K562 (cell line): ENCODE measurements at regions not wholly inside any gene's neighbourhood (a gene's known extent, or its start where the extent isn't known, plus 50 kb on each side); places are given as distances from the start of the nearest gene placed in this dataset.

Experiments used
- ATAC-seq: fragments of 200-7000 bp; cut with Tn5 transposase; 3 replicates; pipeline ENCODE4 v1.9.1; 2020; ENCODE audit warnings: moderate library complexity
- BruUV-seq: library from RNA; stranded (reverse); fragments of 400-500 nt; replicated peaks from 2 replicates; lab custom pipeline; 2021; lab: Mats Ljungman, UMichigan
- CTCF ChIA-PET: fragments of 300-600 bp; formaldehyde crosslinking; extraction: SDS; loops from one replicate; lab custom pipeline; 2021; ENCODE audit warnings: low intra/inter-chr PET ratio; lab: Yijun Ruan, JAX
- POLR2A ChIA-PET: fragments of 300-600, 350-650 bp; sonication (Branson Sonifier 250); formaldehyde crosslinking; extraction: SDS; loops from one replicate; lab custom pipeline; 2021; ENCODE audit warnings: antibody characterized with exemption, inconsistent platforms; lab: Yijun Ruan, JAX
- DNase-seq, 4 experiments: peaks; one replicate each; pipeline versions ENCODE4 v3.0.0 to v3.0.0-alpha.2; 2011 to 2018; ENCODE audit warnings: low spot score in 3 of 4, mixed read lengths in 3 of 4; ENCODE audit errors: extremely low read depth in 1 of 4
- FAIRE-seq: peaks from 2 replicates; lab custom pipeline; 2011; peaks lifted over from hg19 to GRCh38; lab: Jason Lieb, UNC
- H2AFZ ChIP-seq: 2 replicates; pipeline ENCODE4 v1.6.0; 2011; ENCODE audit warnings: low read depth, low read length, control low read depth, inconsistent platforms
- H3K27ac ChIP-seq: fragments of 200-600 bp; 3 replicates; pipeline ENCODE4 v1.8.0; 2011; ENCODE audit warnings: low read depth, mild to moderate bottlenecking, control low read depth, inconsistent platforms, low read length, moderate library complexity, mixed read lengths; ENCODE audit errors: extremely low read depth
- H3K27me3 ChIP-seq, 2 experiments: fragments of 300-600 bp in 1 of 2; 2 replicates in 1 of 2; 3 replicates in 1 of 2; pipeline versions ENCODE4 v1.6.0 to v1.8.0; 2011; ENCODE audit warnings: inconsistent platforms in 2 of 2, low read length in 2 of 2, mild to moderate bottlenecking in 1 of 2, mixed read lengths in 1 of 2, moderate library complexity in 1 of 2; ENCODE audit not compliant: control insufficient read depth in 2 of 2, insufficient read depth in 2 of 2
- H3K36me3 ChIP-seq: fragments of 300-600 bp; 3 replicates; pipeline ENCODE4 v1.8.0; 2011; ENCODE audit warnings: mild to moderate bottlenecking, low read length, inconsistent platforms; ENCODE audit not compliant: control insufficient read depth, insufficient read depth
- H3K4me1 ChIP-seq, 2 experiments: fragments of 200-600 bp in 1 of 2; replicated peaks in 1 of 2; 2 replicates in 1 of 2; 3 replicates in 1 of 2; pipeline versions ENCODE4 v1.5.1 to v1.8.0; 2011; ENCODE audit warnings: inconsistent platforms in 2 of 2, low read length in 2 of 2, mild to moderate bottlenecking in 1 of 2, mixed read lengths in 1 of 2, moderate library complexity in 1 of 2; ENCODE audit not compliant: control insufficient read depth in 2 of 2, insufficient read depth in 2 of 2
- H3K4me2 ChIP-seq: 2 replicates; pipeline ENCODE4 v1.6.1; 2011; ENCODE audit warnings: low read length, control low read depth, inconsistent platforms, mixed read lengths; ENCODE audit not compliant: insufficient read depth
- H3K4me3 ChIP-seq: fragments of 200-600 bp; sonication (generic), shearing (Covaris generic); 2 replicates; pipeline ENCODE4 v1.5.1; 2016; ENCODE audit warnings: control low read depth, inconsistent platforms
- H3K79me2 ChIP-seq: fragments of 200-600 bp; 3 replicates; pipeline ENCODE4 v1.8.0; 2011; ENCODE audit warnings: low read length, inconsistent platforms; ENCODE audit not compliant: control insufficient read depth, insufficient read depth
- H3K9ac ChIP-seq, 2 experiments: 2 replicates each; pipeline versions ENCODE4 v1.6.0 to v1.6.1; 2011; ENCODE audit warnings: low read depth in 2 of 2, low read length in 2 of 2, control low read depth in 1 of 2, inconsistent platforms in 1 of 2, mild to moderate bottlenecking in 1 of 2, mixed read lengths in 1 of 2; ENCODE audit not compliant: insufficient read depth in 1 of 2
- H3K9me1 ChIP-seq: one replicate; pipeline ENCODE4 v1.6.0; 2011; ENCODE audit warnings: inconsistent platforms, mild to moderate bottlenecking, low read length, moderate library complexity; ENCODE audit not compliant: control insufficient read depth, insufficient read depth
- H3K9me3 ChIP-seq: replicated peaks from 2 replicates; pipeline ENCODE4 v1.5.1; 2011; ENCODE audit warnings: low read depth, low read length, inconsistent platforms; ENCODE audit not compliant: control insufficient read depth, insufficient read depth
- H4K20me1 ChIP-seq: replicated peaks from 2 replicates; pipeline ENCODE4 v1.6.1; 2011; ENCODE audit warnings: low read length, inconsistent platforms, mixed read lengths; ENCODE audit not compliant: control insufficient read depth, insufficient read depth
- CEBPZ ChIP-seq: fragments of 150-350 bp; IDR thresholded peaks from 2 replicates; pipeline ENCODE4 v1.6.1; 2014; ENCODE audit warnings: low read depth, mild to moderate bottlenecking, low read length, borderline replicate concordance
- GABPA ChIP-seq: fragments of 200-800 bp; sonication (Bioruptor generic); conservative IDR thresholded peaks from 2 replicates; pipeline ENCODE4 v1.6.1; 2016; ENCODE audit warnings: low read depth, missing genetic modification characterization, missing compliant biosample characterization
- HMG20B ChIP-seq: fragments of 250-450 bp; sonication (Bioruptor Pico); IDR thresholded peaks from 2 replicates; pipeline ENCODE4 v1.5.0; 2021; ENCODE audit warnings: mild to moderate bottlenecking
- MCM3 ChIP-seq: fragments of 450-650 bp; IDR thresholded peaks from 2 replicates; pipeline ENCODE4 v1.6.1; 2016
- MLX ChIP-seq, 2 experiments: fragments of 450-650 bp in 1 of 2; sonication (generic) in 1 of 2; formaldehyde crosslinking; conservative IDR thresholded peaks; 2 replicates each; pipeline versions ENCODE4 v1.4.0 to v1.8.1; 2020 to 2022; ENCODE audit warnings: mild to moderate bottlenecking in 1 of 2, missing genetic modification reagents in 1 of 2
- RBM17 ChIP-seq: fragments of 200-400 bp; formaldehyde crosslinking; IDR thresholded peaks from 2 replicates; pipeline ENCODE4 v1.6.1; 2017; ENCODE audit warnings: low read depth, mild to moderate bottlenecking, low read length, borderline replicate concordance
- SOX6 ChIP-seq: fragments of 450-650 bp; IDR thresholded peaks from 2 replicates; pipeline ENCODE4 v1.6.1; 2014; ENCODE audit warnings: mild to moderate bottlenecking
- ZMIZ1 ChIP-seq, 2 experiments: fragments of 150-350 bp in 1 of 2; IDR thresholded peaks; 2 replicates each; pipeline ENCODE4 v1.6.1; 2012 to 2016; ENCODE audit warnings: low read depth in 2 of 2, low read length in 2 of 2, mild to moderate bottlenecking in 1 of 2, moderate library complexity in 1 of 2
- ZNF23 ChIP-seq: fragments of 250-450 bp; sonication (Bioruptor Pico); IDR thresholded peaks from 2 replicates; pipeline ENCODE4 v1.4.0; 2020; ENCODE audit warnings: mild to moderate bottlenecking
- ZNF444 ChIP-seq: fragments of 250-450 bp; sonication (Bioruptor Pico); IDR thresholded peaks from 2 replicates; pipeline ENCODE4 v1.4.0; 2020; ENCODE audit warnings: mild to moderate bottlenecking, moderate library complexity
- ZNF785 ChIP-seq: fragments of 250-450 bp; sonication (Bioruptor Pico); IDR thresholded peaks from 2 replicates; pipeline ENCODE4 v1.4.0; 2020; ENCODE audit warnings: mild to moderate bottlenecking
- WGBS: fragments of 100-300 bp; shearing (Covaris generic); methylation state at CpG from one replicate; pipeline ENCODE4 v1.1.6; 2016; ENCODE audit warnings: low coverage, mixed read lengths; ENCODE audit not compliant: insufficient coverage; ENCODE audit errors: missing lambda C conversion rate; 5-methylcytosine and 5-hydroxymethylcytosine counted together
- in situ Hi-C: fragments of 300-500 bp; cut with MboI; formaldehyde crosslinking; loops from 4 replicates; pipeline ENCODE4 v1.15.0; 2018; ENCODE audit warnings: inconsistent platforms, mixed read lengths
- intact Hi-C: fragments of 100-400 bp; cut with micrococcal nuclease; formaldehyde crosslinking; loops from 2 replicates; pipeline ENCODE4 v1.14.2; 2022
- TF ChIP-seq, protein P1 (sequence below): fragments of 450-650 bp; formaldehyde crosslinking; IDR thresholded peaks from 2 replicates; pipeline ENCODE4 v1.4.0; 2022; ENCODE audit warnings: missing genetic modification characterization
- TF ChIP-seq, protein P2 (sequence below): fragments of 450-650 bp; formaldehyde crosslinking; IDR thresholded peaks from 2 replicates; pipeline ENCODE4 v1.4.0; 2022; ENCODE audit warnings: missing genetic modification characterization

DNA sequence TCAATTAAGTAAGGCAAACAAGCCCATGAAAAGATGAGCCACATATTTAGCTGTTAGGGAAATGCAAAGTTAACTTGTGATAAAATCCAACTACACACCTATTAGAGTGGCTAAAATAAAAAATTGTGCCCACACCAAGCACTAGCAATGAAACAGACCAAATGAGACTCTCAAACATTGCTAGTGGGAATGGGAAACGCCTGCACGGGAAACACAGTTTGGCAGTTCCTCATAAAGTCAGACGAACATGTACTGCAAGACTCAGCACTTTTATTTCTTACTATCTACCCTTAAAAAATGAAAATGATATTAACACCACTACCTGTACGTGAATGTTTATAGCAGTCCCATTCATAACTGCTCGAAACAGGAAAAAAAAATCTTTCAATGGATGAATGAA lies 392.1 kb upstream of the NOX3 start:
- H3K9ac ChIP-seq, result no peak overlapping the region
- no peak overlapping the region for H3K27ac ChIP-seq
- CTCF ChIA-PET, result no interaction called here
- ATAC-seq, result no peak
- DNase-seq, result no peak
- WGBS, result 0% methylated on average over 5 of the region's 5 CpGs
- no peak overlapping the region for H2AFZ ChIP-seq
- H3K36me3 ChIP-seq, result no peaks in the 10 kb centered on the region
- TF ChIP-seq ZNF444 (CRISPR knock-in tag) (no peak), ZNF785 (no peak), RBM17 (no peak), MLX (CRISPR knock-in tag; conservative IDR thresholded peaks at IDR 0.05) (no peak), SOX6 (no peak), GABPA (tag) (no peak), MCM3 (no peak), ZMIZ1 (IDR thresholded peaks at IDR 0.05; ENCODE audit: low read depth in 2 of 2, low read length in 2 of 2) (no peak), ZNF23 (CRISPR knock-in tag) (no peak), HMG20B (CRISPR knock-in tag) (no peak), CEBPZ (no peak)
- TF ChIP-seq, protein P1, sequence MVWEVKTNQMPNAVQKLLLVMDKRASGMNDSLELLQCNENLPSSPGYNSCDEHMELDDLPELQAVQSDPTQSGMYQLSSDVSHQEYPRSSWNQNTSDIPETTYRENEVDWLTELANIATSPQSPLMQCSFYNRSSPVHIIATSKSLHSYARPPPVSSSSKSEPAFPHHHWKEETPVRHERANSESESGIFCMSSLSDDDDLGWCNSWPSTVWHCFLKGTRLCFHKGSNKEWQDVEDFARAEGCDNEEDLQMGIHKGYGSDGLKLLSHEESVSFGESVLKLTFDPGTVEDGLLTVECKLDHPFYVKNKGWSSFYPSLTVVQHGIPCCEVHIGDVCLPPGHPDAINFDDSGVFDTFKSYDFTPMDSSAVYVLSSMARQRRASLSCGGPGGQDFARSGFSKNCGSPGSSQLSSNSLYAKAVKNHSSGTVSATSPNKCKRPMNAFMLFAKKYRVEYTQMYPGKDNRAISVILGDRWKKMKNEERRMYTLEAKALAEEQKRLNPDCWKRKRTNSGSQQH (CRISPR knock-in tag), result no peak
- TF ChIP-seq, protein P2, sequence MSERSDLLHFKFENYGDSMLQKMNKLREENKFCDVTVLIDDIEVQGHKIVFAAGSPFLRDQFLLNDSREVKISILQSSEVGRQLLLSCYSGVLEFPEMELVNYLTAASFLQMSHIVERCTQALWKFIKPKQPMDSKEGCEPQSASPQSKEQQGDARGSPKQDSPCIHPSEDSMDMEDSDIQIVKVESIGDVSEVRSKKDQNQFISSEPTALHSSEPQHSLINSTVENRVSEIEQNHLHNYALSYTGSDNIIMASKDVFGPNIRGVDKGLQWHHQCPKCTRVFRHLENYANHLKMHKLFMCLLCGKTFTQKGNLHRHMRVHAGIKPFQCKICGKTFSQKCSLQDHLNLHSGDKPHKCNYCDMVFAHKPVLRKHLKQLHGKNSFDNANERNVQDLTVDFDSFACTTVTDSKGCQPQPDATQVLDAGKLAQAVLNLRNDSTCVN (CRISPR knock-in tag), result no peak
- H3K4me3 ChIP-seq, result no peak overlapping the region
- no peaks in the 10 kb centered on the region for H4K20me1 ChIP-seq
- H3K27me3 ChIP-seq, result no peaks in the 10 kb centered on the region
- H3K4me2 ChIP-seq, result no peak overlapping the region
- H3K79me2 ChIP-seq, result no peaks in the 10 kb centered on the region
- no peak for FAIRE-seq
- POLR2A ChIA-PET, result no interaction called here
- no peaks in the 10 kb centered on the region for H3K4me1 ChIP-seq
- intact Hi-C loops (no loop called here), in situ Hi-C loops (no loop called here)
- BruUV-seq, result no TSS peak
- 0 out of 2 replicates have a peak, but pooled peaks cover 2% of the 10 kb centered on the region for H3K9me3 ChIP-seq
- H3K9me1 ChIP-seq, result no peaks in the 10 kb centered on the region
